Upper lobe of left lung (tissue), 6 donors: ENCODE measurements at regions not wholly inside any gene's neighbourhood (a gene's known extent, or its start where the extent isn't known, plus 50 kb on each side); places are given as distances from the start of the nearest gene placed in this dataset.
A peak's percentile ranks its signal among the peaks of the same experiment; 100 is the strongest.

Experiments used
- ATAC-seq, 2 donors: fragments of 200-7000 bp; cut with Tn5 transposase; one replicate each; pipeline ENCODE4 v1.9.1; 2022; ENCODE audit warnings: mild to moderate bottlenecking in 2 of 2, moderate library complexity in 2 of 2; ENCODE audit not compliant: low FRiP score in 2 of 2
- DNase-seq, 2 donors: peaks; one replicate each; pipeline ENCODE4 v3.0.0-alpha.2; 2019 to 2020
- H3K27ac ChIP-seq, 4 donors: fragments of 200-600 bp; sonication (generic); one replicate each; pipeline ENCODE4 v1.5.1; 2016 to 2019
- H3K27me3 ChIP-seq, 4 donors: fragments of 200-600 bp; sonication (generic); one replicate each; pipeline ENCODE4 v1.5.1; 2017 to 2019
- H3K36me3 ChIP-seq, 4 donors: fragments of 200-600 bp; sonication (generic); one replicate each; pipeline ENCODE4 v1.5.1; 2016 to 2019
- H3K4me1 ChIP-seq, 4 donors: fragments of 200-600 bp; sonication (generic); one replicate each; pipeline ENCODE4 v1.5.1; 2018 to 2019
- H3K4me3 ChIP-seq, 4 donors: fragments of 200-600 bp; sonication (generic); one replicate each; pipeline ENCODE4 v1.5.1; 2017 to 2019; ENCODE audit warnings: mild to moderate bottlenecking in 2 of 4, moderate library complexity in 1 of 4
- H3K9me3 ChIP-seq, 4 donors: fragments of 200-600 bp; sonication (generic); one replicate each; pipeline ENCODE4 v1.5.1; 2018 to 2019
- CTCF ChIP-seq, 6 experiments: fragments of 450-650 bp in 4 of 6; fragments of 200-600 bp in 2 of 6; sonication (generic) in 2 of 6; IDR thresholded peaks; one replicate each; pipeline ENCODE4 v1.5.1; 2016 to 2019; ENCODE audit warnings: antibody characterized with exemption in 6 of 6
- EP300 ChIP-seq, 4 donors: sonication (generic); formaldehyde crosslinking; IDR thresholded peaks; one replicate each; pipeline ENCODE4 v1.5.1; 2017; ENCODE audit warnings: antibody characterized with exemption in 4 of 4, control low read depth in 2 of 4
- POLR2A ChIP-seq, 4 donors: fragments of 450-650 bp; IDR thresholded peaks; one replicate each; pipeline ENCODE4 v1.5.1; 2016 to 2017; ENCODE audit warnings: antibody characterized with exemption in 4 of 4, mild to moderate bottlenecking in 2 of 4
- POLR2AphosphoS5 ChIP-seq, 2 donors: sonication (generic); formaldehyde crosslinking; IDR thresholded peaks; one replicate each; pipeline ENCODE4 v1.5.1; 2017; ENCODE audit warnings: antibody characterized with exemption in 2 of 2
- WGBS, 2 donors: methylation state at CpG; one replicate each; pipeline ENCODE4 v1.1.5; 2017 to 2018; 5-methylcytosine and 5-hydroxymethylcytosine counted together
- donor health status: DM: no; HTN: no; CAD: no; lungs with moderate emphysema.
- donor health status: DM: no; HTN: yes; CAD: no; lungs with severe emphysema.

- Histone ChIP-seq H3K27ac (no peak overlapping the region), H3K9me3 (no peaks in the 10 kb centered on the region), H3K36me3 (no peaks in the 10 kb centered on the region), H3K4me3 (no peak overlapping the region), H3K4me1 (no peaks in the 10 kb centered on the region), H3K27me3 (no peaks in the 10 kb centered on the region)
- 60 to 65% methylated on average over 3 of the region's 3 CpGs for WGBS, 2 donors
- peak in 1 of 2 donors; percentile 53 for ATAC-seq
- no peak for DNase-seq
- no peak for TF ChIP-seq POLR2A (IDR thresholded peaks at IDR 0.05)
- TF ChIP-seq EP300 (IDR thresholded peaks at IDR 0.05): no peak
- no peak for TF ChIP-seq CTCF (IDR thresholded peaks at IDR 0.05)
- TF ChIP-seq POLR2AphosphoS5 (IDR thresholded peaks at IDR 0.05): no peak
These were observed 53.1 kb downstream of the GSX2 start for GRCh38 chr4:54152846-54153600.

- Histone ChIP-seq H3K4me3 (no peak overlapping the region), H3K27ac (no peak overlapping the region), H3K4me1 (no peaks in the 10 kb centered on the region), H3K27me3 (no peaks in the 10 kb centered on the region), H3K36me3 (no peaks in the 10 kb centered on the region), H3K9me3 (no peaks in the 10 kb centered on the region)
- 88% methylated on average over 1 of the region's 1 CpG for WGBS, 2 donors
- DNase-seq (no peak), ATAC-seq (no peak)
- TF ChIP-seq EP300 (IDR thresholded peaks at IDR 0.05) (no peak), CTCF (IDR thresholded peaks at IDR 0.05) (no peak), POLR2A (IDR thresholded peaks at IDR 0.05) (no peak), POLR2AphosphoS5 (IDR thresholded peaks at IDR 0.05) (no peak)
These were observed 56.0 kb downstream of the GSX2 start for GRCh38 chr4:54155936-54156335.

GRCh38 chr4:54157606-54158005 lies 57.6 kb downstream of the GSX2 start:
- ATAC-seq: no peak
- TF ChIP-seq EP300 (IDR thresholded peaks at IDR 0.05) (no peak), CTCF (IDR thresholded peaks at IDR 0.05) (no peak), POLR2A (IDR thresholded peaks at IDR 0.05) (no peak), POLR2AphosphoS5 (IDR thresholded peaks at IDR 0.05) (no peak)

GRCh38 chr4:54159543-54159942 lies 59.6 kb downstream of the GSX2 start:
- ATAC-seq: no peak
- WGBS, 2 donors: 60 to 81% methylated on average over 3 of the region's 3 CpGs
- no peak for DNase-seq

More at GRCh38 chr4:54157606-54158005, 57.6 kb downstream of the GSX2 start:
- H3K27ac ChIP-seq: no peak overlapping the region
- no peaks in the 10 kb centered on the region for H3K9me3 ChIP-seq
- no peaks in the 10 kb centered on the region for H3K27me3 ChIP-seq
- H3K4me1 ChIP-seq: no peaks in the 10 kb centered on the region
- no peak overlapping the region for H3K4me3 ChIP-seq
- DNase-seq: no peak
- H3K36me3 ChIP-seq: no peaks in the 10 kb centered on the region

More at GRCh38 chr4:54159543-54159942, 59.6 kb downstream of the GSX2 start:
- no peaks in the 10 kb centered on the region for H3K36me3 ChIP-seq
- H3K9me3 ChIP-seq: no peaks in the 10 kb centered on the region
- no peaks in the 10 kb centered on the region for H3K4me1 ChIP-seq
- no peak for TF ChIP-seq EP300 (IDR thresholded peaks at IDR 0.05)
- no peak for TF ChIP-seq POLR2AphosphoS5 (IDR thresholded peaks at IDR 0.05)
- no peak for TF ChIP-seq CTCF (IDR thresholded peaks at IDR 0.05)
- H3K4me3 ChIP-seq: no peak overlapping the region
- no peaks in the 10 kb centered on the region for H3K27me3 ChIP-seq
- no peak overlapping the region for H3K27ac ChIP-seq
